ENCODE measurements at regions not wholly inside any gene's neighbourhood (a gene's known extent, or its start where the extent isn't known, plus 50 kb on each side); places are given as distances from the start of the nearest gene placed in this dataset.
A peak's percentile ranks its signal among the peaks of the same experiment; 100 is the strongest.

- POLR2A ChIA-PET = interaction anchor here (1.2 to 5.9 kb wide), 3 partner anchors 46 to 102 kb away, joined by 3 to 85 read pairs (median 82); no protein-coding TSS in a partner anchor
- Mint-ChIP-seq H3K27ac (no peak overlapping the region), H3K4me3 (no peak overlapping the region), H3K9me3 (no peaks in the 10 kb centered on the region), H3K4me1 (ENCODE audit: low read depth) (peaks cover 38% of the 10 kb centered on the region), H3K36me3 (ENCODE audit: low read depth) (no peaks in the 10 kb centered on the region), H3K27me3 (no peaks in the 10 kb centered on the region)
- TF ChIP-seq CTCF (IDR thresholded peaks at IDR 0.05) = no peak
- ATAC-seq (no peak), DNase-seq (no peak)
- CTCF ChIA-PET = interaction anchor here (1.2 to 6.9 kb wide), 11 partner anchors 11 to 575 kb away, joined by 3 to 141 read pairs (median 8); partner anchors contain the start of genes HNRNPA2B1 and NFE2L3
- intact Hi-C loops (cut with micrococcal nuclease) = loop anchor here (5.0 kb wide), 3 partner anchors 59 to 274 kb away; partner anchors contain the start of gene NFE2L3
These were observed 59.0 kb upstream of the NFE2L3 start for GRCh38 chr7:26093023-26093422.

GRCh38 chr7:26096136-26096535 is 55.9 kb upstream of the NFE2L3 start:
- no peak for DNase-seq
- no peak for TF ChIP-seq CTCF (IDR thresholded peaks at IDR 0.05)
- Mint-ChIP-seq H3K27ac (peak overlapping the region; percentile 27), H3K4me1 (ENCODE audit: low read depth) (peaks cover 55% of the 10 kb centered on the region), H3K4me3 (no peak overlapping the region), H3K9me3 (no peaks in the 10 kb centered on the region), H3K36me3 (ENCODE audit: low read depth) (no peaks in the 10 kb centered on the region), H3K27me3 (no peaks in the 10 kb centered on the region)
- no peak for ATAC-seq
- CTCF ChIA-PET = no interaction called here
- POLR2A ChIA-PET = interaction anchor here (1.1 to 5.9 kb wide), 2 partner anchors 92 to 96 kb away, joined by 3 to 82 read pairs; no protein-coding TSS in a partner anchor
- intact Hi-C loops (cut with micrococcal nuclease) = no loop called here

GRCh38 chr7:26097837-26098668 is 53.9 kb upstream of the NFE2L3 start:
- peak; percentile 36 for ATAC-seq

GRCh38 chr7:26099236-26099635 is 52.8 kb upstream of the NFE2L3 start:
- ChIA-PET POLR2A (interaction anchor here (0.6 to 3.2 kb wide), 10 partner anchors 12 to 103 kb away, joined by 3 to 17 read pairs (median 4); partner anchors contain the start of genes CBX3 and HNRNPA2B1), CTCF (interaction anchor here (1.0 to 1.2 kb wide), 2 partner anchors 8 to 83 kb away, joined by 3 to 4 read pairs; no protein-coding TSS in a partner anchor)
- H3K9me3 Mint-ChIP-seq = no peaks in the 10 kb centered on the region
- TF ChIP-seq CTCF (IDR thresholded peaks at IDR 0.05) = no peak
- ATAC-seq (no peak), DNase-seq (peak; percentile 30)
- peaks cover 57% of the 10 kb centered on the region for H3K4me1 Mint-ChIP-seq (ENCODE audit: low read depth)
- no peaks in the 10 kb centered on the region for H3K27me3 Mint-ChIP-seq
- no peak overlapping the region for H3K4me3 Mint-ChIP-seq
- H3K36me3 Mint-ChIP-seq (ENCODE audit: low read depth) = no peaks in the 10 kb centered on the region
- intact Hi-C loops (cut with micrococcal nuclease) = no loop called here
- no peak overlapping the region for H3K27ac Mint-ChIP-seq

More at GRCh38 chr7:26097837-26098668, 53.9 kb upstream of the NFE2L3 start:
- peak; percentile 41 for DNase-seq
- Mint-ChIP-seq H3K27me3 (no peaks in the 10 kb centered on the region), H3K4me3 (peak overlapping the region; percentile 16), H3K9me3 (no peaks in the 10 kb centered on the region), H3K27ac (peak overlapping the region; percentile 82), H3K36me3 (ENCODE audit: low read depth) (no peaks in the 10 kb centered on the region), H3K4me1 (ENCODE audit: low read depth) (peaks cover 57% of the 10 kb centered on the region)
- intact Hi-C loops (cut with micrococcal nuclease) = no loop called here
- no peak for TF ChIP-seq CTCF (IDR thresholded peaks at IDR 0.05)
- POLR2A ChIA-PET = interaction anchor here (0.6 to 3.2 kb wide), 15 partner anchors 13 to 193 kb away, joined by 3 to 17 read pairs (median 4); partner anchors contain the start of genes CBX3, HNRNPA2B1 and NFE2L3
- CTCF ChIA-PET = interaction anchor here (0.9 to 1.3 kb wide), 9 partner anchors 7 to 267 kb away, joined by 3 to 7 read pairs (median 3); no protein-coding TSS in a partner anchor

All from activated CD8-positive, alpha-beta T cell treated with anti-CD3 and anti-CD28 coated beads for 36 hours (primary cell).